ENCODE measurements at regions not wholly inside any gene's neighbourhood (a gene's known extent, or its start where the extent isn't known, plus 50 kb on each side); places are given as distances from the start of the nearest gene placed in this dataset.

DNA sequence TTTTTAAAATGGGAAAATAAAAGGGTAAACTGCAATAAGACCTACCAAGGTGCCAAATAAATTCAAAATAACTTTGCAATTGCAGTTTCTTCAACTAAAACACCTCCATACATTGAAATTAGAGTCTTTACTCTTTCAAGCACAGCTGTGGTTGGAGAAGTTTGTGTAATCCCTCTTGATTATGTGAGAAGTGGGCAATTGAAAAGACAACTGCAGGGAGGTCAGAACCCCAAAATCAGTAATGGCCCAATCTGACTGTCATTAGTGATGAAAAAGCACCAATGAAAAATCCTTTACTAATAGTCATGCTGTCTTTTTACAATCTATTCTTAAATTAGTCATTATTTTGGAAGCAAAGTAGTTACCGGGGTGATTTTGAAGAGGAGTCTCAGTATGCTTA is 116.7 kb upstream of the RGMB start:
- in situ Hi-C loops (cut with MboI; ENCODE audit: low sequenced_read_pairs) (no loop called here), dilution Hi-C loops (cut with HindIII; ENCODE audit: low sequenced_read_pairs, unreplicated experiment) (no loop called here), intact Hi-C loops (cut with micrococcal nuclease) (no loop called here)
- Histone ChIP-seq H3K79me1 (ENCODE audit: low read depth in 1 of 2, low read length in 2 of 2) (no peaks in the 10 kb centered on the region), H3K4me3 (ENCODE audit: insufficient read depth, low read depth, low read length) (no peak overlapping the region), H3K4me1 (ENCODE audit: control insufficient read depth, insufficient read depth, low read length) (no peaks in the 10 kb centered on the region), H2BK15ac (ENCODE audit: low read depth, low read length) (no peak overlapping the region), H3K9ac (ENCODE audit: low read depth, low read length) (no peak overlapping the region), H3K18ac (ENCODE audit: low read depth, low read length) (no peak overlapping the region), H2AFZ (replicated peaks; ENCODE audit: low read length, poor library complexity) (no peak overlapping the region), H4K5ac (ENCODE audit: low read depth, low read length) (no peak overlapping the region), H3K36me3 (ENCODE audit: control insufficient read depth, insufficient read depth, low read length) (no peaks in the 10 kb centered on the region), H3K4ac (ENCODE audit: low read depth, low read length) (no peak overlapping the region), H2BK120ac (ENCODE audit: low read depth, low read length) (no peak overlapping the region), H3K27ac (ENCODE audit: insufficient read depth, low read length) (no peak overlapping the region), H2AK9ac (replicated peaks; ENCODE audit: low read depth, low read length, poor library complexity) (no peak overlapping the region), H3K9me1 (ENCODE audit: insufficient read depth, low read length) (no peaks in the 10 kb centered on the region), H2AK5ac (ENCODE audit: low read depth, low read length) (no peak overlapping the region), H3K56ac (ENCODE audit: extremely low read depth, insufficient read depth, low read length) (no peak overlapping the region), H3K4me2 (ENCODE audit: low read depth, low read length) (no peak overlapping the region), H4K20me1 (ENCODE audit: insufficient read depth, low read length) (no peaks in the 10 kb centered on the region), H3K27me3 (ENCODE audit: control insufficient read depth, insufficient read depth, low read length) (no peaks in the 10 kb centered on the region), H2BK5ac (ENCODE audit: low read depth, low read length, poor library complexity, severe bottlenecking) (no peak overlapping the region), H4K8ac (ENCODE audit: low read depth in 2 of 2, low read length in 2 of 2) (no peak overlapping the region), H3K14ac (replicated peaks; ENCODE audit: low read depth, low read length) (no peak overlapping the region), H3K9me3 (ENCODE audit: control insufficient read depth, insufficient read depth, low read length) (peaks cover 3% of the 10 kb centered on the region), H4K91ac (ENCODE audit: insufficient read depth, low read depth, low read length) (no peak overlapping the region), H2BK20ac (ENCODE audit: low read depth, low read length) (no peak overlapping the region), H3K23ac (ENCODE audit: low read depth, low read length) (no peak overlapping the region)
- ChIA-PET POLR2A (ENCODE audit: unreplicated experiment) (no interaction called here), CTCF (no interaction called here)
- no TSS peak for BruUV-seq (replicated peaks)
- DNase-seq (no peak), ATAC-seq (ENCODE audit: low read depth) (no peak)
- WGBS, 2 experiments (ENCODE audit: extremely low coverage in 2 of 2, insufficient read length in 1 of 2): no CpG with 5 or more reads among the region's 1 CpG
- TF ChIP-seq BHLHE40 (IDR thresholded peaks at IDR 0.05; ENCODE audit: low read depth, low read length) (no peak), RFX5 (IDR thresholded peaks at IDR 0.05; ENCODE audit: low read depth, low read length) (no peak), RAD21 (IDR thresholded peaks at IDR 0.05; ENCODE audit: low read length) (no peak), FOS (IDR thresholded peaks at IDR 0.05; ENCODE audit: low read depth, low read length) (no peak), NFE2L2 (IDR thresholded peaks at IDR 0.05; ENCODE audit: low read depth, low read length) (no peak), CEBPB (IDR thresholded peaks at IDR 0.05; ENCODE audit: low read depth, low read length) (no peak), MAFK (IDR thresholded peaks at IDR 0.05; ENCODE audit: low read depth, low read length) (no peak), POLR2A (IDR thresholded peaks at IDR 0.05; ENCODE audit: low read depth, low read length) (no peak), MXI1 (IDR thresholded peaks at IDR 0.05; ENCODE audit: borderline replicate concordance, low read depth, low read length) (no peak), SMC3 (IDR thresholded peaks at IDR 0.05; ENCODE audit: low read depth, low read length) (no peak), CHD1 (IDR thresholded peaks at IDR 0.05; ENCODE audit: low read depth, low read length) (no peak), RCOR1 (IDR thresholded peaks at IDR 0.05; ENCODE audit: insufficient replicate concordance, low read length) (no peak), MAZ (IDR thresholded peaks at IDR 0.05; ENCODE audit: borderline replicate concordance, low read depth, low read length) (no peak)
- TF ChIP-seq, protein P1, sequence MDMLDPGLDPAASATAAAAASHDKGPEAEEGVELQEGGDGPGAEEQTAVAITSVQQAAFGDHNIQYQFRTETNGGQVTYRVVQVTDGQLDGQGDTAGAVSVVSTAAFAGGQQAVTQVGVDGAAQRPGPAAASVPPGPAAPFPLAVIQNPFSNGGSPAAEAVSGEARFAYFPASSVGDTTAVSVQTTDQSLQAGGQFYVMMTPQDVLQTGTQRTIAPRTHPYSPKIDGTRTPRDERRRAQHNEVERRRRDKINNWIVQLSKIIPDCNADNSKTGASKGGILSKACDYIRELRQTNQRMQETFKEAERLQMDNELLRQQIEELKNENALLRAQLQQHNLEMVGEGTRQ (IDR thresholded peaks at IDR 0.05; ENCODE audit: low read depth, low read length): no peak
- TF ChIP-seq, protein P2, sequence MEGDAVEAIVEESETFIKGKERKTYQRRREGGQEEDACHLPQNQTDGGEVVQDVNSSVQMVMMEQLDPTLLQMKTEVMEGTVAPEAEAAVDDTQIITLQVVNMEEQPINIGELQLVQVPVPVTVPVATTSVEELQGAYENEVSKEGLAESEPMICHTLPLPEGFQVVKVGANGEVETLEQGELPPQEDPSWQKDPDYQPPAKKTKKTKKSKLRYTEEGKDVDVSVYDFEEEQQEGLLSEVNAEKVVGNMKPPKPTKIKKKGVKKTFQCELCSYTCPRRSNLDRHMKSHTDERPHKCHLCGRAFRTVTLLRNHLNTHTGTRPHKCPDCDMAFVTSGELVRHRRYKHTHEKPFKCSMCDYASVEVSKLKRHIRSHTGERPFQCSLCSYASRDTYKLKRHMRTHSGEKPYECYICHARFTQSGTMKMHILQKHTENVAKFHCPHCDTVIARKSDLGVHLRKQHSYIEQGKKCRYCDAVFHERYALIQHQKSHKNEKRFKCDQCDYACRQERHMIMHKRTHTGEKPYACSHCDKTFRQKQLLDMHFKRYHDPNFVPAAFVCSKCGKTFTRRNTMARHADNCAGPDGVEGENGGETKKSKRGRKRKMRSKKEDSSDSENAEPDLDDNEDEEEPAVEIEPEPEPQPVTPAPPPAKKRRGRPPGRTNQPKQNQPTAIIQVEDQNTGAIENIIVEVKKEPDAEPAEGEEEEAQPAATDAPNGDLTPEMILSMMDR (conservative IDR thresholded peaks at IDR 0.05; ENCODE audit: low read depth, low read length): no peak
- TF ChIP-seq, protein P3, sequence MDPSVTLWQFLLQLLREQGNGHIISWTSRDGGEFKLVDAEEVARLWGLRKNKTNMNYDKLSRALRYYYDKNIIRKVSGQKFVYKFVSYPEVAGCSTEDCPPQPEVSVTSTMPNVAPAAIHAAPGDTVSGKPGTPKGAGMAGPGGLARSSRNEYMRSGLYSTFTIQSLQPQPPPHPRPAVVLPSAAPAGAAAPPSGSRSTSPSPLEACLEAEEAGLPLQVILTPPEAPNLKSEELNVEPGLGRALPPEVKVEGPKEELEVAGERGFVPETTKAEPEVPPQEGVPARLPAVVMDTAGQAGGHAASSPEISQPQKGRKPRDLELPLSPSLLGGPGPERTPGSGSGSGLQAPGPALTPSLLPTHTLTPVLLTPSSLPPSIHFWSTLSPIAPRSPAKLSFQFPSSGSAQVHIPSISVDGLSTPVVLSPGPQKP (IDR thresholded peaks at IDR 0.05; ENCODE audit: borderline replicate concordance, low read depth, low read length): no peak
